ENCODE measurements at regions not wholly inside any gene's neighbourhood (a gene's known extent, or its start where the extent isn't known, plus 50 kb on each side); places are given as distances from the start of the nearest gene placed in this dataset.

DNA sequence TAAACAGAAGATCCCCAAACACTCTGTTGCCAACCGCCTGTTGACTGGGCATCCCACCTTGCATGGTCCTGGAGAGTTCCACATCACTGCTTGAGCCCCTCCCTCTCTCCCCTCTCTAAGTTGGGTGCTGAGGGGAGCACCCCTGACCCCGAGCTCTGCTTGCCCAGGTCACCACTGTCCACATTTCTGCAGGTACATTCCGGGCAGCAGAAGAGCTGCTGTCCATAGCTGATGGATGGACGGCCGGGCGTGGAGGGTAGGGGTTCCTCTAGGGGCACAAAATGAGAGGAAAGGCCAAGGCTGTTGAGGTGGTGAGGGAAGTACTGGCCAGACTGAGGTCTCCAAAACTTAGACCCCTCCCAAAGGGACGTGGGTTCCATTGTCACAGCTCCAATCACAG, 227.4 kb upstream of the PPP2R2D start:
- no peak for DNase-seq (ENCODE audit: low spot score)

GRCh38 chr10:131674130-131674529, 226.7 kb upstream of the PPP2R2D start:
- no peak for DNase-seq (ENCODE audit: low spot score)

DNA sequence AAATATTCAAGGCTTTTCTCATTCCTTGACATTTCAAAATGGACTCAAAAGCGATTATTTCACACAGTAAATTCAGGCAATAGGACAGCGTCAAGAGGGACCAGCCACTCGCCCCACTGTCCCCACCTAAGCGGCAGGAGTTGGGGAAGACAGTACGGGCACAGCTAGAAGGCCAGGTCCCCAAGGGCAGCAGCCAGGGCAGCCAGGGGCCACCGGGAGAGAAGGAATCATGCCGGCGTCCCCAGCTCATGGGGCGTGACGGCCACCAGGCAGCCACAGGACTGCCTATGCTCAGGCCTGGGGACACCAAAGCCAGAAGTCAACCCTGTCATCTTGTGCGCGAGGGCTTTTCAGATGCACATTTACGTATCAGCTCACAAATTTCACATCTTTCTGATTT, 225.7 kb upstream of the PPP2R2D start:
- DNase-seq (ENCODE audit: low spot score), result no peak

DNA sequence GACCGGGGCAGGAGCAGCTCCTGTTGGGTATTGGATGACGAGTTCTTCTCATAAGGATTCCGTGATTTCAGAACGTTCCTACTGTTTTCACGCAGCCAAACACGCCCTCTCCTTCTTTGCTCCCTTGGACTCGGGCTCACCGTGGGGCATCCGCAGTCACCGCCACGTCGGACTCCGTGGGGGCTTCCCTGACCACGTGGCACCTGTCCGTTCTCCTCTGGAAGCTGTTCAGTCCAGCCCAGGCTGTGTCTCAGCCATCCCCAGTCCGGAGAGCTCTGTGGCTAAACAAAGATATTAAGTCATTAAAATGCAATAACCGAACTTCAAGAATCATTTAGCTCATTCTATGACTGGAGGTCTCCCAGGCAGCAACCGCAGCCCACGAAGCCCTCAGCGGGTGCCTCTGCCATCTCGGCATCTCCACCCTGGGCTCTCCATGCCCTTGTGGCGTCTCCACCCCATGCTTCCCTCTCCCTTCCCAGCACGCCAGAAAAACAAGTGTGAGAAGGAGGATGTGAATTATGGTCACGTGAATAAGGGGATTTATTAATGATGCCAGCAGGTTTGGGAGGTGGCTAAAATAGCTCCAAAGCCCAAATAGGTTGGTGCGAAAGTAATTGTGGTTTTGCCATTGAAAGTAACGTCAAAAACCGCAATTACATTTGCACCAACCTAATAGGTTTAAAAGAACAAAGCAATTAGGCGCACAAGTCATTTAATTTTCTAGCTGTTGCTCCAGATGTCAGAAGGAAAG, 224.6 kb upstream of the PPP2R2D start:
- DNase-seq (ENCODE audit: low spot score), result no peak

DNA sequence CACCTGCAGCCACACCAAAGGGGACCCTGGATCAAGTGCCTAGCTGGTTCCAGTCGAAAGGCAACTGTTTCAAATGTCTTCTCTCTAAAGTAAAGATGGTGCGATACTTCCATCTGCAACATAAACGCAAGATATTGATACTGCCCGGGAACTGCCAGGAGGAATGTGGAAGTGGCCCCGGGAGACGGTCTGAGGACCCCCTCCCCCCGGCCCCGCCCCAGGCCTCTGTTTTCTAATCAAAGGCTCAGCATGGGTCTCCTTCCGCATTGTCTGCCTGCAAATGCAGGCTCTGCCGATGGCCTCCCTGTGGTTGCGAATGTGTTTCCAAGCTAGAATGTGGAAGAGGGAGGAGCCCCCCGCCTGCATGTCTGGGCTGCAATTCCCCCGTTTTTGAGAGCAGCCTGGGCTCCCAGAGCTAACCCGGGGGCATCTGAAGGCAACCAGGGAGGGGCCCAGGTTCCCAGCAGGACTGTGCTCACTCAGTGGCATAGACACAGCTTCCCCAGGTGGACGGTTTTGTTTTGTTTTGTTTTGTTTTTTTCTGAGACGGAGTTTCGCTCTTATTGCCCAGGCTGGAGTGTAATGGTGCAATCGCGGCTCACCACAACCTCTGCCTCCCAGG, 223.9 kb upstream of the PPP2R2D start:
- DNase-seq (ENCODE audit: low spot score), result no peak

DNA sequence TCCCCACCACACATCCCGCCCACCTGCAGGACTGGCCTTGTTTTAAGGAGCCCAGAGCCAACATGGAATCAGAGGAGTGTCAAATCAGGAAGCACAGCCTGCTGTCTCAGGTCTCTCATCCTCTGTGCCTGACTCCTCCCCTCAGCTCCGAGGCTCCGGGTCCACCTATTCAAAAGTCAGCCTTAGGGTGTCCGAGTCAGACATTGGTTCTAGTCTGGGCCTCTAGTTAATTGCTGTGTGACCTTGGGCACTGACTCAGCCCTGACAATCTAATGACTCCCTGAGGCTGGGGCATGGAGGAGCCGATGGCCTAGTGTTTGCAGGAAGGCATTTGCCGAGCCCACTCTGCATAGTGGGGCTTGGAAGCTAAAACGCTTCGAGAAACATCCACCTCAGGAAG, 223.1 kb upstream of the PPP2R2D start:
- DNase-seq (ENCODE audit: low spot score), result no peak

DNA sequence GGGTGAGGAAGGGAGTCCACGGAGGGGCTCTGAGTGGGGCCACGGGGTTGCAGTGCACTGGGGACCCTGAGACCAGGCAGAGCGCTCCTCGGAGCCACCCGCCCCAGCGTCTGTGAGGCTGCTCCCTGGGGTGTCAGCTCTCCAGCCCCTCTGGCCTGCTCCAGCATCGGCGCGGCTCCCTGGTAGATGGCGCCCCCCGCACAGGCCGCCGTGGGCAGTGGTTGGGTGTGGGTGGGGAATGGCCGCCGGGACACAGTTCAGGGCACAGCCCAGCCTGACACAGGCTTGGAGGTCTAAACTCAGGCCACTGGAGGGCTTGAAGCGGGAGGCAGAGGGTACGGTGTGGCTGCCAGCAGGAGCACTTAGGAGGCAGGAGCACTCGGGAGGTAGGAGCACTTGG, 222.6 kb upstream of the PPP2R2D start:
- DNase-seq (ENCODE audit: low spot score), result no peak

DNA sequence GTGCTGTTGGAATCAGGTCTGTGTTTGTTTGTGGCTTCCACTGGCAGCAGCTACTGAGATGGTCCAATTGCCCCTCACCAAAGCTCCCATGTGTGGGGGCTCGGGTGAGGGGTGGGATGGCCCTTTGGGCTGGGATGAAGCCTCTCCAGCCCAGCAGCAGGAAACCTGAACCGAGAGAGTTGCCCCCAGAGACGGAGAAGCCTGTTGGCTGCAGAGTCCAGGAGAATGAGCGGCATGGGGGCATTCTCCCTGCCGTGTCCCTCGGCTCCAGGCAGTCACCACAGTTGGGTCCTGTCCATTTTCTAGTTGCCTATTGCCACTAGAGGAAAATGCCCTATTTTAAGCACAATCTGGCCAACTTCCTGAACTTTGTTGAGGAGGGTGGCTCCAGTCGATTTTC, 222.2 kb upstream of the PPP2R2D start:
- no peak for DNase-seq (ENCODE audit: low spot score)

GRCh38 chr10:131679926-131680325, 220.9 kb upstream of the PPP2R2D start:
- DNase-seq (ENCODE audit: low spot score), result no peak

- no peak for DNase-seq (ENCODE audit: low spot score)
These were observed 219.7 kb upstream of the PPP2R2D start for GRCh38 chr10:131681122-131681521.

GRCh38 chr10:131681656-131682055, 219.2 kb upstream of the PPP2R2D start:
- DNase-seq (ENCODE audit: low spot score), result no peak

GRCh38 chr10:131682271-131682962, 218.4 kb upstream of the PPP2R2D start:
- DNase-seq (ENCODE audit: low spot score), result no peak

GRCh38 chr10:131683281-131683861, 217.4 kb upstream of the PPP2R2D start:
- DNase-seq (ENCODE audit: low spot score), result no peak

- no peak for DNase-seq (ENCODE audit: low spot score)
These were observed 216.9 kb upstream of the PPP2R2D start for GRCh38 chr10:131683941-131684340.

DNA sequence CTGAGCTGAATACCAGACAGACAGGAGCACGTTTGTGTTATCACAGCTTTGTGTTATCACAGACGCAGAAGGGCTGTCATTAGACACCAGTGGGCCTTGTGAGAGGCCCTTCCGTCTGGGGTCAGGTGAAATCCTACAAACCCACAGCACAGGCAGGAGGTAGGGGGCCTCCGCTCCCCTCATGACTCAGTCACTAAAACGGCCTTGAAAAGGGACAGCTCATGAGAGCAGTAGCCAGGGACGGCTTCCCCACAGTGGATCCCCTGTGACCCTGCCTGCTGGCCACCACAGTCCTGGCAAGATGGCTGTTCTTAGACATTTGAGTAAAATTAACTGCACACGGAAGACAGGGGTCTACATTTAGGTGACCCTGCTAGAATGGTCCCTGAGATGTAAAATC, 215.8 kb upstream of the PPP2R2D start:
- DNase-seq (ENCODE audit: low spot score), result no peak

- DNase-seq (ENCODE audit: low spot score), result no peak
These were observed 215.2 kb upstream of the PPP2R2D start for GRCh38 chr10:131685576-131685975.

GRCh38 chr10:131686781-131687420, 213.9 kb upstream of the PPP2R2D start:
- no peak for DNase-seq (ENCODE audit: low spot score)

- DNase-seq (ENCODE audit: low spot score), result no peak
These were observed 212.5 kb upstream of the PPP2R2D start for GRCh38 chr10:131688304-131688703.

- DNase-seq (ENCODE audit: low spot score), result no peak
These were observed 211.8 kb upstream of the PPP2R2D start for GRCh38 chr10:131689016-131689415.

GRCh38 chr10:131689486-131689885, 211.3 kb upstream of the PPP2R2D start:
- no peak for DNase-seq (ENCODE audit: low spot score)

DNA sequence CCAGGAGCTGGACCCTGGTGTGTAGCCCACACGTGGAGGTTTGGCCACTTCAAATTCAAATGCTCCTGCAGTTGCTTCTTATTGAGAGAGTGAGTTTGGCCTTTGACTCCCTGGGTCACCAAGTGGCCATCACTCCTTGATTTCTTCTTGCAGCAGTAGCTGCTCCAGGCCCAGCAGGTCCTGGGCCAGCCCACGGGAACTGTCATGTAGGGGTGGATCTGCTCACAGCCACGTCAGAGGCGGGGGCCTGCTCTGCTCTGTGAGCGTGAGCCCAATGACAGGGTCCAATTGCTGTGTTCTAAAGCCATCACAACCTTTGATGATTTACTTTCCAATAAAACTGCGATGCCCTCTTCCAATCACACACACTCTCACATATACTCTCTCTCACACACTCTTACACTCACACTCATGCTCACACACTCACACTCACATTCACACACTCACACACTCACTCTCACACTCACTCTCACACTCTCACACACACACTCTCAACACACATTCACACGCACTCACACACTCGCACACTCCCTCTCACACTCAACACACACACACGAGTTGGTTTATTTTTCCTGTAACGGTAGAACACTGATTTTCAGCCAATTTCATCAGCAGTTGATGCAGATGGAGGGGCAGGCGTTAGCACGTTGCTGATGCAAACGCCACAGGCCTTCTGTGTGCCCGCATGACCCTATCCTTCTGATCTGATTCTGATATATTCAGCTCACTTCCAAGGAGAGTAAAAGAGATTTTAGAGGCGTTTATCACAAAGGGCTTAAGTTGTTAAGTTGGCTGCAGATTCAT, 210.7 kb upstream of the PPP2R2D start:
- DNase-seq (ENCODE audit: low spot score), result no peak

DNA sequence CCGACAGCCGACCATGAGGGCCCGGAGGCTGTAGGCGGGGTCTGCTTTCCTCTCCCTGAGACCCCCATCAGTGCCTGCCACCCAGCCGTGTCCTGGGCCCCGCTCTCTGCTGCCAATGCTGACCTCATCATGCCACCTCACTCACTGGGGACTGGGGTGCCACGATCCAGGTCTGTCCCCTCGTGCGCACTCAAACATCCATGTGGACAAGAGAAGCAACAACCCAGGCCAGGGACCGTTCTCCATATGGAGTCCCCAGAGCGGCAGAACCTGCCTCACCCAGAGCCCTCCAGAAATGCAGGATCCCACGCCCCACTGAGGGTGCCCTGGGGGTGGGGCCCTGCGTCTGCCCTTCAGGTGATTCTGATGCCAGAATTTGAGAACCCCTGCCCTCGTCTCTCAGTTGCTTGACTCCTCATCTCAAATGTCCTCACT, 210.0 kb upstream of the PPP2R2D start:
- DNase-seq (ENCODE audit: low spot score), result no peak
